ENCODE measurements at regions not wholly inside any gene's neighbourhood (a gene's known extent, or its start where the extent isn't known, plus 50 kb on each side); places are given as distances from the start of the nearest gene placed in this dataset.

DNA sequence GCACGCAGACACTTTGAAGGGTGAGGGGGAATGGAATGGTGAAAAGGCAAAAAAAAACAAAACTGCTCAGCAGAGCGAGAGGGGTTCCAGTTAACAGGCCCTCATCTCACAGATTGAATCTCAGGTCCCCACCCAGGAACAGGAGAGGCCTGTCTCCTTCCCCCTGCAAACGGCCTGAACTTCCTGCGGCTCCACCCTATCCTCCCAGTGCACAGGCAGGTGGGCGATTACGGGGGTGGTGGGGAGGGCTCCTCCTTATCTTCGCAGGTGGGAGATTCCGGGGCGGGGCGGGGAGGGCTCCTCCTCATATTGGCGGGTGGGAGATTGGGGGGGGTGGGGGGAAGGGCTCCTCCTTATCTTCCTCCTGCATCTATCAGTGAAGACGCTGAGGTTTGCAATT is 129.0 kb downstream of the SOX4 start:
- no peak overlapping the region for H3K4me3 Mint-ChIP-seq

DNA sequence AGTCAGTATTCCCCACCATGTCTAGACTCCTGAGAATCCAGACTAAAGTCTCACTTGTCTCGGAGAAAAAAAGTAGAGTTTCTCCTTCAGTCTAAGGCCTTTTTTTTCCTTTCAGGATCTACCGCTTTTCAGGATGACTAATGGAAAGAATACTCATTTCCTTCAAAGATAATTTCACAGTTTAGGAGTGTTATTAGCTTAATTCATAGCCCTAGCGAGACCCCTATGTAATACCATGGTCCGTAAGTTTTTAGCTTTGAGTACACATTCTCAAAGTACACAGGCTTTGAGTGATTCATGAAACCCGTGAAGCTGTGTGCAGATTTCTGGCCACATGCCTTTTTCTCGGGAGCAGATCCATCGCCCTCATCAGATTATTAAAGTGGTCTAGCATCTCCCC is 133.1 kb downstream of the SOX4 start:
- H3K4me1 Mint-ChIP-seq: peaks cover 3% of the 10 kb centered on the region
- Histone ChIP-seq H3K9ac (ENCODE audit: low read length) (no peak overlapping the region), H3K27ac (ENCODE audit: low read length in 2 of 2) (no peak overlapping the region), H3K36me3 (replicated peaks in 1 of 2; ENCODE audit: control extremely low read depth in 1 of 2, control insufficient read depth in 1 of 2, extremely low read depth in 1 of 2, insufficient read depth in 2 of 2, low read length in 1 of 2) (no peaks in the 10 kb centered on the region), H3K4me1 (ENCODE audit: control insufficient read depth in 2 of 2, insufficient read depth in 2 of 2, low read length in 2 of 2) (no peaks in the 10 kb centered on the region), H4K20me1 (ENCODE audit: control insufficient read depth, insufficient read depth, low read length, poor library complexity, severe bottlenecking) (no peaks in the 10 kb centered on the region), H3K4me3 (ENCODE audit: control extremely low read depth in 1 of 5, extremely low read depth in 1 of 5, insufficient read depth in 1 of 5, low read depth in 2 of 5, low read length in 4 of 5) (no peak overlapping the region), H3K4me2 (replicated peaks; ENCODE audit: low read depth, low read length, poor library complexity, severe bottlenecking) (no peak overlapping the region), H3K9me3 (ENCODE audit: control extremely low read depth in 1 of 3, control insufficient read depth in 2 of 3, insufficient read depth in 1 of 3, low read length in 2 of 3) (no peaks in the 10 kb centered on the region), H3K27me3 (replicated peaks in 1 of 4; ENCODE audit: control extremely low read depth in 1 of 4, control insufficient read depth in 3 of 4, insufficient read depth in 4 of 4, low read length in 3 of 4) (no peaks in the 10 kb centered on the region), H3K79me2 (ENCODE audit: control insufficient read depth, insufficient read depth, low read length) (no peaks in the 10 kb centered on the region), H2AFZ (ENCODE audit: insufficient read depth, low read depth, low read length, poor library complexity, severe bottlenecking) (no peak overlapping the region)
- no peaks in the 10 kb centered on the region for H3K9me3 Mint-ChIP-seq (ENCODE audit: insufficient read depth)
- H3K27me3 Mint-ChIP-seq: no peaks in the 10 kb centered on the region
- no peak overlapping the region for H3K27ac Mint-ChIP-seq
- 86% methylated on average over 2 of the region's 7 CpGs for WGBS (ENCODE audit: insufficient coverage)
- ATAC-seq (ENCODE audit: low read depth) (no peak), DNase-seq (no peak)
- ChIA-PET POLR2A (interaction anchor here (0.6 kb wide), 1 partner anchor 31 kb away, joined by 3 read pairs; no protein-coding TSS in a partner anchor), CTCF (no interaction called here)
- no peak overlapping the region for H3K4me3 Mint-ChIP-seq
- intact Hi-C loops (cut with micrococcal nuclease): no loop called here
- TF ChIP-seq, protein P1, sequence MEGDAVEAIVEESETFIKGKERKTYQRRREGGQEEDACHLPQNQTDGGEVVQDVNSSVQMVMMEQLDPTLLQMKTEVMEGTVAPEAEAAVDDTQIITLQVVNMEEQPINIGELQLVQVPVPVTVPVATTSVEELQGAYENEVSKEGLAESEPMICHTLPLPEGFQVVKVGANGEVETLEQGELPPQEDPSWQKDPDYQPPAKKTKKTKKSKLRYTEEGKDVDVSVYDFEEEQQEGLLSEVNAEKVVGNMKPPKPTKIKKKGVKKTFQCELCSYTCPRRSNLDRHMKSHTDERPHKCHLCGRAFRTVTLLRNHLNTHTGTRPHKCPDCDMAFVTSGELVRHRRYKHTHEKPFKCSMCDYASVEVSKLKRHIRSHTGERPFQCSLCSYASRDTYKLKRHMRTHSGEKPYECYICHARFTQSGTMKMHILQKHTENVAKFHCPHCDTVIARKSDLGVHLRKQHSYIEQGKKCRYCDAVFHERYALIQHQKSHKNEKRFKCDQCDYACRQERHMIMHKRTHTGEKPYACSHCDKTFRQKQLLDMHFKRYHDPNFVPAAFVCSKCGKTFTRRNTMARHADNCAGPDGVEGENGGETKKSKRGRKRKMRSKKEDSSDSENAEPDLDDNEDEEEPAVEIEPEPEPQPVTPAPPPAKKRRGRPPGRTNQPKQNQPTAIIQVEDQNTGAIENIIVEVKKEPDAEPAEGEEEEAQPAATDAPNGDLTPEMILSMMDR (IDR thresholded peaks at IDR 0.05): no peak
- no peak for TF ChIP-seq EZH2 (IDR thresholded peaks at IDR 0.05; ENCODE audit: borderline replicate concordance, insufficient read depth, low read depth, low read length, poor library complexity, severe bottlenecking)

More for the DNA sequence above, 129.0 kb downstream of the SOX4 start:
- no peaks in the 10 kb centered on the region for H3K79me2 ChIP-seq (ENCODE audit: control insufficient read depth, insufficient read depth, low read length)
- ATAC-seq (ENCODE audit: low read depth): no peak
- H3K4me1 Mint-ChIP-seq: peaks cover 3% of the 10 kb centered on the region
- no peak for DNase-seq
- no peak overlapping the region for H3K4me2 ChIP-seq (replicated peaks; ENCODE audit: low read depth, low read length, poor library complexity, severe bottlenecking)
- H3K9ac ChIP-seq (ENCODE audit: low read length): no peak overlapping the region
- intact Hi-C loops (cut with micrococcal nuclease): no loop called here
- CTCF ChIA-PET: no interaction called here
- H4K20me1 ChIP-seq (ENCODE audit: control insufficient read depth, insufficient read depth, low read length, poor library complexity, severe bottlenecking): no peaks in the 10 kb centered on the region
- no peak overlapping the region for H3K27ac Mint-ChIP-seq
- H3K9me3 Mint-ChIP-seq (ENCODE audit: insufficient read depth): peaks cover 3% of the 10 kb centered on the region
- no peak overlapping the region for H2AFZ ChIP-seq (ENCODE audit: insufficient read depth, low read depth, low read length, poor library complexity, severe bottlenecking)
- POLR2A ChIA-PET: no interaction called here
- no CpG with 5 or more reads among the region's 12 CpGs for WGBS (ENCODE audit: insufficient coverage)
- H3K9me3 ChIP-seq (ENCODE audit: control extremely low read depth in 1 of 3, control insufficient read depth in 2 of 3, insufficient read depth in 1 of 3, low read length in 2 of 3): peaks cover 0 to 8% (median 0%) of the 10 kb centered on the region in 3 donors
- no peaks in the 10 kb centered on the region for H3K36me3 ChIP-seq (replicated peaks in 1 of 2; ENCODE audit: control extremely low read depth in 1 of 2, control insufficient read depth in 1 of 2, extremely low read depth in 1 of 2, insufficient read depth in 2 of 2, low read length in 1 of 2)
- no peak overlapping the region for H3K27ac ChIP-seq (ENCODE audit: low read length in 2 of 2)
- TF ChIP-seq, protein P1 (IDR thresholded peaks at IDR 0.05): no peak
- TF ChIP-seq EZH2 (IDR thresholded peaks at IDR 0.05; ENCODE audit: borderline replicate concordance, insufficient read depth, low read depth, low read length, poor library complexity, severe bottlenecking): no peak
- no peaks in the 10 kb centered on the region for H3K27me3 ChIP-seq (replicated peaks in 1 of 4; ENCODE audit: control extremely low read depth in 1 of 4, control insufficient read depth in 3 of 4, insufficient read depth in 4 of 4, low read length in 3 of 4)
- no peaks in the 10 kb centered on the region for H3K4me1 ChIP-seq (ENCODE audit: control insufficient read depth in 2 of 2, insufficient read depth in 2 of 2, low read length in 2 of 2)
- H3K4me3 ChIP-seq (ENCODE audit: control extremely low read depth in 1 of 5, extremely low read depth in 1 of 5, insufficient read depth in 1 of 5, low read depth in 2 of 5, low read length in 4 of 5): no peak overlapping the region
- H3K27me3 Mint-ChIP-seq: no peaks in the 10 kb centered on the region

Measured in B cell (primary cell).